NAMALWA (cell line): ENCODE measurements at regions not wholly inside any gene's neighbourhood (a gene's known extent, or its start where the extent isn't known, plus 50 kb on each side); places are given as distances from the start of the nearest gene placed in this dataset.
A peak's percentile ranks its signal among the peaks of the same experiment; 100 is the strongest.

Experiments
- DNase-seq: peaks from one replicate; pipeline ENCODE4 v3.0.0-alpha.2; 2015; ENCODE audit warnings: low spot score

DNA sequence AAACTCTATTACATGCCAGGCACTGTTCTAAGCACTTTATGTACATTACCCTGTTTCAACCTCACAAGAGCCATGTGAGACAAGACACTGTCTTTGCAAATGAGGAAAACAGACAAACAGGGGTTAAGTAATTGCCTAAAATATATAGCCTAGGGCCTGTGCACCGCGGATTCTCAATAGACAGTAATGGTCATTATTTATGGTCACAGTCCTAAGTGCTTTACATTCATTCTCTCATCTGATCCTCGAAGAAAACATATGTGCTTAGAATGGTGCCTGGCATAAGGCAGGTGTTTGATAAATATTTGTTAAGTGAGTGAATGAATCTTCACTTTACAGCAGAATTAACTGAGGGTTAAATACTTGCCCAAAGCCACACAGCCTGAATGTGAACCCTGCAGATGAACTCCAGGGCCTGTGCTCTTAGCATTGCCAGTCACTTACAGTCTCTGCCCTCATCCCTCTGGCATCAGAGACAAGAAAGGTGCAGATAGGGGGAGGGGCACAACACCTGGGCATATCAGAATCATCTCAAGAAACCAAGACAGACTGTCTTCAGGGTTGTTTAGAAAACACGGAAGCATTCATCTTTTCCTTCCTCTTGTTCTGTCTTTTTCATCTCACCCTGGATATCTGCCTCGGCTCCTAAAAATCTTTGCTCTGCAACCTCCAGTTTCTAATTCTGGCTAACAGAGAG lies 92.8 kb upstream of the SASH1 start:
- no peak for DNase-seq

DNA sequence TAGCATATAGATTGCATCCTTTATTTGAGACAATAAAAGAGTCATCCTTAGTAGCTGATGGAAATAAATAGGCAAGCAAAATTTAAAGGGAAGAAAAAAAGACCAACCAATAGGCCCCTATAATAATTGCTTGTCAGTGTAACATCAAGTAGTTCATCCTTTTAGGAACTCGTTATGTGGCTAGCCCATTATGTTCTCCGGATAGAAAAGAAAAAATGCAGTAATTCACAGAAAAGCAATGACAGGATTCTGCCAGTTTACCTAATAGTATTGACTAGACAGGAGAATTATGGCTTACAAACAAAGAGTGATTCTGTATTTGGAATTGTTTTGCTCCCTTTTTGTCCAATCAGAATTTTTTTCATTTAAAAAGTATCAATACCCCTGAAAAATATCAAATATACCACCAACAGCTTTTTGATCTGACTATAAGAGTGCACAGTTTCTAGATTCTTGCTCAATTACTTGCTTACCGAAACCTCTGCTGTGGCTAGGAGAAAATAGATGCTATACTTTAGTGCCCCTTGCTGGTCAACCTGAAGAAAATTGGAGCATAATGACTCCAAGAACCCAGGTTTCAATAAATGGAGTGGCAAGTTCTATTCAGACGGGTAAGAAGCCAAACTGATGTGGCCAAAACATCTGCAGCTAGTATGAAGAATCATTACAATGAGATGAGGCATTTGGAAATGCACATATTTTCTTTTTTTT lies 91.5 kb upstream of the SASH1 start:
- DNase-seq: peak; percentile 26

DNA sequence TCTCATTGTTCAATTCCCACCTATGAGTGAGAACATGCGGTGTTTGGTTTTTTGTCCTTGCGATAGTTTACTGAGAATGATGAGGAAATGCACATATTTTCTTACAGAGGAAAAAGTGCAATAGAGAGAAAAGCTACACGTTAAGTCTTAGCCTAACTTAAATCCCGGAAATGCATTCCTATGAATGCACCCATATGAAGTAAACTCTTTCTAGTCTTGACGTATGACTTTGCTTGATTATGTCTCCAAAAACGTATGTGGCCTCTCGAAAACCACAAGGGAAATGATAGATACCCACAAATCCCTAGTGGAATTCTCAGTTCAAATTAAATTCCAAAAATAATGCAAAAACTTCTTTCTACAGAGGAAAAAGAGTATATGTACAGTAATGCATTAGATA lies 90.7 kb upstream of the SASH1 start:
- no peak for DNase-seq

DNA sequence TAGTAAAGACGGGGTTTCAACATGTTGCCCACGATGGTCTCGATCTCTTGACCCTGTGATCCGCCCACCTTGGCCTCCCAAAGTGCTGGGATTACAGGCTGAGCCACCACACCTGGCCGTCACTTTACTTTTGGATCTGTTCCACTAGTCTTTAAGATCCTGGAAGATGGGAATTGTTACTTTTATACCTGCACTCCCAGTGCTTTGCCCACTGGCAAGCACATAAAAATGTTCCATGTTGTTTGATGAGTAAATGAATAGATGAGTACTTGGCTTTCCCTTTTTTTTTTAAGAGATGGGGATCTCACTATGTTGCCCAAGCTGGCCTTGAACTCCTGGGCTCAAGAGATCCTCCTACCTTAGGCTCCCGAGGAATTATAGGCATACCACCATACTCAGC lies 84.8 kb upstream of the SASH1 start:
- no peak for DNase-seq

DNA sequence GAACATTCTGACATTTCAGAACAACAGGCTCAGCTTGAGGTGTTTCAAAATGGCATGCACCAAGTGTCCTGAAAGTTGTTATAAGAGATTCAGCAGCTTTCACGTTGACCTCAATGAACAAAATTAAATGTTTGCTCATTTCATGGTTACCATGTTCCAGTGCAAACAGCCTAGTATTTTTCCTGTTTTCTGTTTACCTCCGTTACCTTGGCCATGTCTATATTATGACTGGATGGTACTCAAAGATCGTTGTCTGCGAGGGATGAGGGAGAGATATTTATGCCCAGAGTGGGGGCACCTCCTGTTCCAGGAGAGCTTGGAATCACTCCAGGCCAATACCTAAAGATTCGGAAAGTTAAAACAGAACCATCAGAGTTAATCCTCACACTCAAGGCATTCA lies 83.8 kb upstream of the SASH1 start:
- no peak for DNase-seq

DNA sequence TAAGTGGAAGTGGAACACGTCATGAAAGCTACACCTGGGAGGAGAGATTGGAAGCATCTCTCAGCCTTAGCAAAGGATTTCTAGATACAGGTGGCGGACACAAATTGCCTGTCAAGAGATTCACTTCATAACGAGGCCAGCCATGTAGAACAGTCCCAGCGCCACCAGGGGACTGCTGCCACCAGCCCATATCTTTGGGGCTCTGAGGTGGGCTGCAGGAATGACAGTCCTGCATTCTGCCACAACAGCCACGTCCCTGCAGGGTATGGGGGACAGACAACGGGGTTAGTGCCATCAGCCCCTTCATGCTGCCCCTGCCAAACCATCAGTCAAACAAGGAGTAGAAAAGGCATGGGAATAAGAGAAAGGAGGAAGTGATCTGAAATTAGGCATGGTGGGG lies 81.2 kb upstream of the SASH1 start:
- DNase-seq: no peak

DNA sequence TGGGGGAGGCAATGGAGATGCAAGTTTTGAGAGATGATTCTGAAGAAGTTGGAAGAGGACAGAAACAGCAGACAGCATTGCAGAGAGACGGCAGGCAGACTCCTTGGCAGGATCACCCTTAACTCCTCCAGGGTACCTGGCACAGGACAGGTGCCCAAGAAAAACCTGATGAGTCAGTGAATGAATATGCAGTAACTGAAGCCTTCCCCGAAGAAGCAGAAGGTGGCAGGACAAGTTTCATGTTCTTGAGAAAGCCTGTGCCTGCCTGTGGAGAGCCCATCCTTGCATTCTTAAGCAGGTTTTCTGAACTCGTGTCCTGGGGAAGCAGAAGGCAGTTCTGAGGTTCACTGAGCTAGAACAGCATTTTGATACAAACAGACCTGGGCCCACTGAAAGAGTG lies 79.6 kb upstream of the SASH1 start:
- no peak for DNase-seq

DNA sequence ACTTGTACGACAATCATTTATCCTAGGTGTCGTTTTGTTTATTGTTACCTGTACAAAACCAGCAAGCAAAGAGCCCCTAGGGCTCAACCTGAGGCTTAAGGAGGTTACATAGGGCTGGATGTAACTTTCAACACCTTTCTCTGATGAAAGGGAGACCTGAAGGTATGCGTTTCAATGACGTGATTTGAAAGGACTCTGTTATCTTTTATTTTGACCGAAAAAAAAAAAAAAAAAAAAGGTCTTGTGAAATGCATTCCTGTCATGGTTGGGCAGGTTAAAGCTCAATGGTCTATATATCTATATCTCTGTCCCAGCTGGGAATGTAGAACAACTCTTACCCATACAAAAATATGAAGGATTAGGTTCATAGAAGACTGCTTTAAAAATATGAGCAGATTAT lies 78.7 kb upstream of the SASH1 start:
- DNase-seq: no peak

DNA sequence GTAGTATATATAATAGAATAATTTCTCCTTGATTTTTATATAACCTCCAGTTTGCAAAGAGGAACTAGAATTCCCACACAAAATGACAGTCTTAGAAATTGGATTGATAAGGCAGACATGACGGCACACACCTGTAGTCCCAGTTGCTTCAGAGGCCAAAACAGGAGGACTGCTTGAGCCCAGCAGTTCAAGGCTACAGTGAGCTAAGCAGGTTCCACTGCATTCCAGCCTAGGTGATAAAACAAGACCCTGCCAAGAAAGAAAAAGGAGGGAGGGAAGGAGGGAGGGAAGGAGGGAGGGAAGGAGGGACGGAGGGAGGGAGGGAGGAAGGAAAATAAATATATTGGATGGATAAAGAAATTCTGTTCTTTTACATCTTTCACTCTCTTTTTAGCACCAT lies 77.6 kb upstream of the SASH1 start:
- no peak for DNase-seq

DNA sequence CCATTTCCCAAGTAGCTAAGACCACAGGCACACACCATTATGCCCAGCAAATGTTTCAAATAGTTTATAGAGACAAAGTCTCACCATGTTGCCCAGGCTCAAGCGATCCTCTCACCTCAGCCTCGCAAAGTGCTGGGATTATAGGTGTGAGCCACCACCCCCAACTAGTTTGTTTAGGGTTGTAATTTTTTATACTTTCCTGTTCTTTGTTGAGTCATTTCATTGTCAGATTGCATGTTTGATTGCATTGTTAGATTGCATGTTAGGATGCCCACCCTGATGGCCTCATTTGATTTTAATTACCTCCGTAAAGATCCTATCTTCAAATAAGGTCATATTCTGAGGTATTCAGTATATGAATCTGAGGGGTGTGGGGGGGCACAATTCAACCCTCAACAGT lies 73.3 kb upstream of the SASH1 start:
- no peak for DNase-seq

DNA sequence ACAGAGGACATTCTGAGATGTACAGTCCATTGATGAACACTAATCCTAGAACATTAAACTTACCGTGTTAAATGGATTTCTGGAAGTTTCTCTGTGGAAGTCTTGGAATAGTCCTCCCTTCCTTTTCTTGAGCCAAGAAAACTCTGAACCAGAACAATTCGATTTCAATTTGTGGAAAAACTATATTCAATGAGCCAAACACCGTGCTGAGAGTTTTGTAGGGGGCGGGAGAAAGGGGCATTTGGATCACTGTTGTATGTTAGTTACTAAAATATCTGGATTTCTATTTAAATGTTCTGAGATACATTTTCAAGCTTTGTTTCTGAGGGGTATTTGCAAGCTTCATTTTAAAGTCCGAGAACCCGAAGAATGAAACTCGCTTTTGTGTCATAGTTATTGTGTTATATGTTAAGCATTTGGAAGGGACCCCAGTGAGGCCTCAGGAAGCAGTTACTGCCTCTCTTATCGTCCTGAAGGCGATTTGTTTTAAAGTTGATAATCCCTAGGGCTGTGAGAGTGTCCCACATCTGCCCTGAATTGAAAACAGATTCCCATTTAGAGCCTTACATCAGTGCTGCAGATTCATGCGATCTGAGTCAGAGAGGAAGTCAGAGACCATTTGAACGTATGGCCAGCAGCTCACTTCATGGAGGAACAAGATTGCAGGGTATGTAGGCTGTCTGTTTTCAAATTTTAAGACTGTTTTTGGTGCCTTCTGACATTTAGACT lies 70.8 kb upstream of the SASH1 start:
- DNase-seq: no peak

DNA sequence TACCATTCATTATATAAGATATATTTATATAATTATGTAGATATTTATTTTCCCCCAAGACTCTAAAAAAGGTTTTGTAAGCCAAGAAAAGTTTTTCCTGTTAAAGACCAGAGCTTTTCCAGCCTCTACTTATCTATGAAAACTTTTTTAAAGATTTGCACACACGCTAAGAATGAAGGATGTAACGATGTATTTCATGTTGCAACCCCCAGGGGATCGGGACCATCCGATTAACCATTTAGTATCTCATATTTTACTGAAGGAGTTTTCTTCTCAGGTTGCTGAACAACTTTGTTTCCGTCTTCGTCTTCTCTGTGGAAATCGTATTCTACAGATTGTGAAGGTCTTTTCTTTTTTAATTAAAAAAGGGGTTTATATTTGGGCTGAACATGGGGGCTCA lies 70.0 kb upstream of the SASH1 start:
- no peak for DNase-seq

DNA sequence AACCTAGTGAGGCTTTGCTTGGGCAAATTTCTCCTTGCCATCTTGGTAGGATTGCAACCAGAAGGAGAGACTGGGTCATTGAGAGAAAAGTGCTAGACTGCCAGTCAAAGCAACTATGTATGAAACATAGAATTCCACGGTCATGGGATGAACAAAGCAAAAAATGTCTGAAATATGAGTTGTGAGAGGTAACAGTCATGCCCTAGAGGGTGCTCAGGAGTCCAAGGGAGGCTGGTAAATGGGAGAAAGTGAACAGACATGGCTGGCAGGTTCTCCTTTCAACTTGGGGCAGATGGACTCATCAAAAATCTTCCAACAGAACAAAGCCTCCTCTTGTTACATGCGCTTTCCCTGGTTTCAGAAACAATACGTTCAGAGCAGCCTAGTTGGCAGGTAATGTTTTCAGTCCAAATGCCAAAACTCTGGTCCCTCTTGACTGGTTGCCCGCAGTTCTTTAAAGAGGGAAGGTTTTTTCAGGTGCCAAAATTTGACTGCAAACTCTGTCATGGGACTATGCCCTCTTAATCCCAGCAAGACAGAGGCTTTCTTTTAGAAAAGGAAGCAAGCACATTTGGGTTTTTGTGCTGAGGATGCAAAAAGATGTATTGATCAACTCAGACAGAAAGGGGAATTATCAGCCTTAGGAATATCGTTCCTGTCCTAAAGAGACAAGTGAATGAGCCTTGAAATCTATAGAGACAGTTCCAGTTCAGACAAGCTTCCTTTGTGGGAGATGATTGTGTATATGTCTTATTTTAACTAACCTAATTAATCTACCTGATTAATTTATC lies 68.5 kb upstream of the SASH1 start:
- DNase-seq: no peak

DNA sequence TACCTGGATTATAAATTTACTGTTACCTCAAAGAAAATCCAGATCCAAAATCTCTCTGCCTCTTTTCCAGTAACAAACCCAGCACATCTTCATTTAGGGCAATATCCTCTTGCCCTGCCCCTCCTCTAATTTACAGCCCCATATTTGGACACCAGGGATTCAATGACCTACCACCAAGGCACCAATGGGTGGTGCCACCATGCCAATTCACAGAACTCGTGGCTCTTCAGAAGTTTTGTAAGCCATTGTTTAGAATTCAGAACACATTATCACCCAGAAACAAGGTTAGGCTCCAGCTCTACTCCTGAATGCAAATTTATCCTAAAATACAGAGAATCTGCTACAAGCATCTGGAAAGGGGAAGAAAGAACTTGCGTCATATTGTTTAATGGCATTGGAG lies 67.8 kb upstream of the SASH1 start:
- DNase-seq: no peak

DNA sequence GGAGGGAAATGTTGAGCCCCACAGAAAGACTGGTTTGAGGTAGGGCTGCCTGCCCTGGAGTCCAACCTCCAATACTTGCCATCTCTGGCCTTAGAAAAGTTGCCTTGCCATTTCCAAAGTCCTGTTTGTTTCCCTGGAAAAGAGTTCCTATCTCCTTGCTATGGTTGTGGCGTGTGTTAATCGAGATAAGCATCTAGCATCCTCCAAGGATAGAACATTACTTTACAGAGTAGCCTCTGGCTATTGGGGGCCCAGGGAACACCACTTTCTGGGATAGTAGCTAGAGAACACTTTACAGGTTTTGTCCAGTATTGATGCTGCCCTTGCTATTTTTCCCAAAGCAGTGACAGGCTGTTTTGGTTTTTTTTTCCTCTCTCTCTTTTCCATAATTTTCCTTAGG lies 57.4 kb upstream of the SASH1 start:
- no peak for DNase-seq

DNA sequence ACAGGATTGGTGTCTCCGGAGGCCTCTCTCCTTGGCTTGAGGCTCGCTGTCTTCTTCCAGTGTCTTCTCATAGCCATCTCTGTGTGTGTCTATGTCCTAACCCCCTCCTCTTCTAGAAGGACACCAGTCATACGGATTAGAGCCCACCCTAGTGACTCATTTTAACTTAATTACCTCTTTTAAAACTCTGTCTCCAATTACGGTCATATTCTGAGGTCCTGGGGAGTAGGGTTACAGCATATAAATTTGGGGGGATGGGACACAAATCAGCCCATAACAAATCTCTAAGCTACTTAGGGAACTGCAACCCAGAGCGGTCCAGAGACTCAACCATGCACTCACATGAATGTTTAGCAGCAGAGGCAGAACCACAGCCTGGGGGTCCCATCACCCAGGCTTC lies 56.1 kb upstream of the SASH1 start:
- no peak for DNase-seq

DNA sequence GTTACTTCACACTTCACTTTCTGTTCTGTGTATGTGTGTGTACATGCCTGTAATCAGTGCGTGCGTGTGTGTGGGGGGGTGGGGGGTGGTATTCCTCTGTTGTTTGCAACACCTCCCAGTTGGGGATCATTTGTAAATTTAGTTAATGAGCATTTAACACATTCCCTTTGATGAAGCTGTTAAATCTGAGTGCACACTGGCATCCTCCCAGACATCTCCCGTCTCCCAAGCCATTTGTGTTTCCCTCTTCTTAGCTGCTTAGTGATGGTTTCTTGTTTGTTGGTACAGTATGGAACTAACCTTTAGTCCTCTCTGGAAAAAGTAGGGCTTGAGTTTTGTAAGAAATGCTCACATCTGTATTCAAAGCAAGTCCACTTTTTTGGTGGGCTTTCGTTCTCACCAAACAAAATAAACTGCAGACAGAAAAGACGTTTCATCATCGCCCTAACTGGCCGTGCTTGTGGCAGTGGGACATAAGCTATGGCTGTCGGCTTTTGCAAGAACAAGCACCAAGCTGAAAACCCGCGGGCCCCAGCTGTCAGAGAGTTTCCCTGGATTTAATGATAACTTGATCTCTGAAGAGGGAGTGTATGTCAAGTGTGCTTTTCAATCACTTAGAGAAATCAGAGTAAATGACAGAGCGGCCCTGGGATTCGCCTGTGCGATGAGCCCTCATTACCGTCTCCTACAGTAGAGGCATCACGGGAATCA lies 54.9 kb upstream of the SASH1 start:
- no peak for DNase-seq

DNA sequence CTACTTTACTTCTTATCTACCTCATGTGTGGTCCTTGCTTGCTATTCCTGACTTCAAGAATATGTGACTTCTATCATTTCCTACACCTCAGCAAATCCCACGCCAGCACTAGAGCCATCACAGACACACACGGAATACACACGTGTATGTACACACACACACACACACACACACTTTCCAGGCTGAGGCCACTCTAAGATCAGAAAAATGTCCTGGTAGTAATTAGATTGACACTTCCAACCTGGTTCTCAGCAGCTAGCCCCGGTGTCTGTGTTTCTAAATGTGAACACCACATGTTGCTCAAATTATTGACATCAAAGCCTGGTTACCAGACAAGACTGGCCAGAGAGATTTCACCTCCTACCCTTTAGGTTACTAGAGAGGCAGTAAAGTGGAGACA lies 54.1 kb upstream of the SASH1 start:
- DNase-seq: no peak

DNA sequence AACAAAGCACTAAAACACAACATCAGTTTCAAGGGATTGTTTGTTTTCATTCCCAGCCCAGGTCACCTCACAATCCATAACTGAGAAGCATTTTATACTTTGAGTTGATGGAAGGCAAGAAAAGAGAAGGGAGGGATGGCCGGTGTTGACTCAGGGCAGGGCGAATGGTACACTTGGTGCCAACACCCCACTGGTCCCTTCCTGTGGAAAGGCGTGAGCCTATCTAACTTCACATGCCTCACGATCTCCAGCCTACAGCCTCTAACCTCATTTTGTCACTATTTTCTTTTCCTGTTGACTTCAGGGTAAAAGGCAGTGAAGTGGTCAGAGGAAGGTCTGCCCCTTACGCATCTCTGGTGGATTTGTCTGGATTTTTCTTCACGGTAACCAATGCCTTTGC lies 53.5 kb upstream of the SASH1 start:
- no peak for DNase-seq

DNA sequence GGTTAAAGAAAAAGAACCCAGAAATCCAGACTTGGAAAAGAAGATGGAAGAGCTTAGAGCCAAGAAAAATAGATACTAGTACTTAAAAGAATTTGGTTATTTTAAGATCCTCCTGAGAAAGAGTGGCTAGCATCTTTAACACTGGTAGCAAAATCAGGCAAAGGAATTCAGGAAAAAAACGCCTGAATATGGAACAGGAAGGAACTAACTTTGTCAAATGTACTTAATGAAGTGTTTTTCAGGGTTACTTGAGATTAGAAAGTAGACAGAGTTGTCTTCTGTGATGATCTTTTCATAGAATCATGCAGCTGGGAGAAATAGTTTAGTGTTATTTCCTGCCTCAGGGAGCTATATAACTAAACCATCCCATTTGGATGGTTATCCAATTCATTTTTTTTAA lies 50.8 kb upstream of the SASH1 start:
- no peak for DNase-seq
